NAMALWA (cell line): ENCODE measurements at regions not wholly inside any gene's neighbourhood (a gene's known extent, or its start where the extent isn't known, plus 50 kb on each side); places are given as distances from the start of the nearest gene placed in this dataset.

Experiments used
- DNase-seq: peaks from one replicate; pipeline ENCODE4 v3.0.0-alpha.2; 2015; ENCODE audit warnings: low spot score

- DNase-seq: no peak
Observed at GRCh38 chr14:89660166-89660565, 243.1 kb upstream of the FOXN3 start.

- no peak for DNase-seq
Observed at GRCh38 chr14:89658977-89659670, 242.1 kb upstream of the FOXN3 start.

- DNase-seq: no peak
Observed at GRCh38 chr14:89657014-89657413, 240.0 kb upstream of the FOXN3 start.

- no peak for DNase-seq
Observed at GRCh38 chr14:89654998-89655397, 238.0 kb upstream of the FOXN3 start.

- DNase-seq: no peak
Observed at GRCh38 chr14:89652352-89652751, 235.3 kb upstream of the FOXN3 start.

GRCh38 chr14:89651805-89652204, 234.8 kb upstream of the FOXN3 start:
- DNase-seq: no peak

GRCh38 chr14:89650077-89650978, 233.3 kb upstream of the FOXN3 start:
- no peak for DNase-seq

GRCh38 chr14:89649451-89650075, 232.5 kb upstream of the FOXN3 start:
- no peak for DNase-seq

GRCh38 chr14:89648924-89649323, 231.9 kb upstream of the FOXN3 start:
- no peak for DNase-seq

GRCh38 chr14:89648510-89648909, 231.5 kb upstream of the FOXN3 start:
- DNase-seq: no peak

GRCh38 chr14:89646971-89647370, 229.9 kb upstream of the FOXN3 start:
- no peak for DNase-seq

- DNase-seq: no peak
Observed at GRCh38 chr14:89644641-89645040, 227.6 kb upstream of the FOXN3 start.

- no peak for DNase-seq
Observed at GRCh38 chr14:89641495-89642175, 224.6 kb upstream of the FOXN3 start.

GRCh38 chr14:89640141-89640540, 223.1 kb upstream of the FOXN3 start:
- no peak for DNase-seq

GRCh38 chr14:89639687-89640086, 222.7 kb upstream of the FOXN3 start:
- DNase-seq: no peak

- DNase-seq: no peak
Observed at GRCh38 chr14:89638891-89639290, 221.9 kb upstream of the FOXN3 start.

- DNase-seq: no peak
Observed at GRCh38 chr14:89637581-89637980, 220.5 kb upstream of the FOXN3 start.

GRCh38 chr14:89635615-89636014, 218.6 kb upstream of the FOXN3 start:
- no peak for DNase-seq

GRCh38 chr14:89634037-89634436, 217.0 kb upstream of the FOXN3 start:
- no peak for DNase-seq

GRCh38 chr14:89630101-89630829, 213.2 kb upstream of the FOXN3 start:
- no peak for DNase-seq

GRCh38 chr14:89629383-89629782, 212.3 kb upstream of the FOXN3 start:
- DNase-seq: no peak

GRCh38 chr14:89628521-89628920, 211.5 kb upstream of the FOXN3 start:
- DNase-seq: no peak
